GM12878 (cell line): ENCODE measurements at regions not wholly inside any gene's neighbourhood (a gene's known extent, or its start where the extent isn't known, plus 50 kb on each side); places are given as distances from the start of the nearest gene placed in this dataset.

ENCODE experiments used
- ATAC-seq: fragments of 200-7000 bp; cut with Tn5 transposase; 3 replicates; pipeline ENCODE4 v1.9.1; 2020; ENCODE audit warnings: mild to moderate bottlenecking, moderate library complexity
- BruUV-seq: library from RNA; stranded (reverse); fragments of 400-500 nt; replicated peaks from 2 replicates; lab custom pipeline; 2021; lab: Mats Ljungman, UMichigan
- CTCF ChIA-PET: fragments of 300-600 bp; sonication (Branson Sonifier 250); formaldehyde crosslinking; extraction: SDS; loops from one replicate; lab custom pipeline; 2021; ENCODE audit warnings: inconsistent platforms; lab: Yijun Ruan, JAX
- POLR2A ChIA-PET: fragments of 350-600 bp; formaldehyde crosslinking; extraction: SDS; loops from one replicate; lab custom pipeline; 2021; ENCODE audit warnings: inconsistent platforms; lab: Charles Lee
- RAD21 ChIA-PET: fragments of 300-600 bp; sonication (Branson Sonifier 250); formaldehyde crosslinking; loops from one replicate; lab custom pipeline; 2023; ENCODE audit warnings: antibody characterized with exemption; ENCODE audit not compliant: unreplicated experiment; lab: Charles Lee
- SMC1A ChIA-PET: fragments of 300-600 bp; sonication (Branson Sonifier 250); formaldehyde crosslinking; loops from one replicate; lab custom pipeline; 2023; ENCODE audit not compliant: unreplicated experiment, uncharacterized antibody; lab: Charles Lee
- DNase-seq: peaks from one replicate; pipeline ENCODE4 v3.0.0-alpha.2; 2011; ENCODE audit warnings: low read depth, low spot score
- FAIRE-seq: peaks from 3 replicates; lab custom pipeline; 2011; peaks lifted over from hg19 to GRCh38; lab: Jason Lieb, UNC
- H2AFZ ChIP-seq: 2 replicates; pipeline ENCODE4 v1.6.0; 2011; ENCODE audit warnings: low read depth, low read length, control low read depth; ENCODE audit not compliant: control insufficient read depth
- H3K27ac ChIP-seq: 2 replicates; pipeline ENCODE4 v1.5.1; 2011; ENCODE audit warnings: control low read depth; ENCODE audit not compliant: control insufficient read depth, insufficient read depth
- H3K27me3 ChIP-seq, 2 experiments: replicated peaks in 1 of 2; 2 replicates each; pipeline versions ENCODE4 v1.6.0 to v1.6.1; 2011; ENCODE audit warnings: low read length in 1 of 2; ENCODE audit not compliant: control insufficient read depth in 2 of 2, insufficient read depth in 2 of 2
- H3K36me3 ChIP-seq, 2 experiments: 2 replicates each; pipeline ENCODE4 v1.5.1; 2011; ENCODE audit warnings: low read length in 1 of 2; ENCODE audit not compliant: control insufficient read depth in 2 of 2, insufficient read depth in 2 of 2
- H3K4me1 ChIP-seq: 2 replicates; pipeline ENCODE4 v1.6.1; 2011; ENCODE audit warnings: mild to moderate bottlenecking, low read length, moderate library complexity, mixed read lengths; ENCODE audit not compliant: control insufficient read depth, insufficient read depth
- H3K4me2 ChIP-seq: 2 replicates; pipeline ENCODE4 v1.6.0; 2011; ENCODE audit warnings: control low read depth; ENCODE audit not compliant: control insufficient read depth, insufficient read depth
- H3K4me3 ChIP-seq: fragments of 200-600 bp; sonication (generic); 2 replicates; pipeline ENCODE4 v1.5.1; 2016
- H3K79me2 ChIP-seq: 2 replicates; pipeline ENCODE4 v1.6.0; 2011; ENCODE audit warnings: low read length; ENCODE audit not compliant: control insufficient read depth, insufficient read depth
- H3K9ac ChIP-seq: 2 replicates; pipeline ENCODE4 v1.8.0; 2011; ENCODE audit warnings: low read length, control low read depth, mixed read lengths; ENCODE audit not compliant: control insufficient read depth, insufficient read depth
- H3K9me3 ChIP-seq: replicated peaks from 3 replicates; pipeline ENCODE4 v1.5.1; 2011; ENCODE audit warnings: mild to moderate bottlenecking, low read length; ENCODE audit not compliant: control insufficient read depth, insufficient read depth
- H4K20me1 ChIP-seq: 2 replicates; pipeline ENCODE4 v1.6.0; 2011; ENCODE audit not compliant: control insufficient read depth, insufficient read depth
- BCL11A ChIP-seq: IDR thresholded peaks from 2 replicates; pipeline ENCODE4 v1.6.1; 2011; ENCODE audit warnings: low read depth, low read length
- CBFB ChIP-seq: IDR thresholded peaks from 2 replicates; pipeline ENCODE4 v1.6.1; 2016; ENCODE audit warnings: antibody characterized with exemption, low read depth
- EED ChIP-seq: sonication (generic); IDR thresholded peaks from 2 replicates; pipeline ENCODE4 v1.6.1; 2016; ENCODE audit warnings: antibody characterized with exemption, low read depth
- EGR1 ChIP-seq, 2 experiments: IDR thresholded peaks; 1 replicate in 1 of 2; 2 replicates in 1 of 2; pipeline ENCODE4 v1.6.1; 2011 to 2012; ENCODE audit warnings: low read depth in 2 of 2, low read length in 2 of 2, borderline replicate concordance in 1 of 2, mild to moderate bottlenecking in 1 of 2, moderate library complexity in 1 of 2
- HCFC1 ChIP-seq: fragments of 150-350 bp; IDR thresholded peaks from 2 replicates; pipeline ENCODE4 v1.6.1; 2014; ENCODE audit warnings: low read length
- PAX8 ChIP-seq: fragments of 450-650 bp; IDR thresholded peaks from 2 replicates; pipeline ENCODE4 v1.6.1; 2017; ENCODE audit warnings: mild to moderate bottlenecking, moderate library complexity
- SIX5 ChIP-seq: IDR thresholded peaks from 2 replicates; pipeline ENCODE4 v1.6.1; 2011; ENCODE audit warnings: mild to moderate bottlenecking, low read depth, low read length, moderate library complexity; ENCODE audit not compliant: severe bottlenecking
- SREBF2 ChIP-seq: IDR thresholded peaks from 2 replicates; pipeline ENCODE4 v1.6.1; 2012; ENCODE audit warnings: mild to moderate bottlenecking, low read length
- ZBED1 ChIP-seq: IDR thresholded peaks from 2 replicates; pipeline ENCODE4 v1.6.1; 2016; ENCODE audit warnings: borderline replicate concordance
- ZNF24 ChIP-seq: fragments of 450-650 bp; IDR thresholded peaks from 2 replicates; pipeline ENCODE4 v1.6.1; 2017; ENCODE audit warnings: antibody characterized with exemption, mild to moderate bottlenecking
- WGBS: methylation state at CpG from one replicate; pipeline ENCODE4 v1.1.6; 2016; ENCODE audit warnings: low lambda C conversion rate; ENCODE audit not compliant: insufficient replicate concordance, insufficient coverage; ENCODE audit errors: missing lambda C conversion rate; 5-methylcytosine and 5-hydroxymethylcytosine counted together
- in situ Hi-C: fragments of 300-500 bp; cut with MboI; formaldehyde crosslinking; loops from 9 replicates; pipeline ENCODE4 v1.14.3; 2018; ENCODE audit warnings: mixed read lengths
- intact Hi-C: fragments of 100-400 bp; cut with micrococcal nuclease; formaldehyde crosslinking; loops from one replicate; pipeline ENCODE4 v1.14.2; 2022; ENCODE audit not compliant: unreplicated experiment
- TF ChIP-seq, protein P1 (sequence below): fragments of 450-650 bp; IDR thresholded peaks from 2 replicates; pipeline ENCODE4 v1.6.1; 2017; ENCODE audit warnings: mild to moderate bottlenecking

DNA sequence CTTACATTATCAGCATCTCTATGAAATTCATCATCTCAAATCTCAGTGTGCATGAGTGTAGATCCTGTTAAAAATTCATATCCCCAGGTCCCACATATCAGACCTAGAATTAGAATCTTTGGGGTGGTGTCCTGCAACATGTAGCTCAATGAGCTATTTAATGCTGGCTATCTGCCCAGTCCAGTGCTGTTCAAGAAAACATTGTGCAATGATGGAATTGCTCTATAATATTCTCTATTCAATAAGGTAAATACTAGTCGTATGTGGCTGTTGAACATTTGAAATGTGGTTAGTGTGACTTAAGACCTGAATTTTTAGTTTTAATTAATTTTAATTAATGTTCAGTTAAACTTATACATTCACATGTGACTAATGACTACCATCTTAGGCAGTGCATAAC, 127.4 kb downstream of the NOL4 start:
- DNase-seq (no peak), FAIRE-seq (no peak), ATAC-seq (no peak)
- ChIA-PET RAD21 (no interaction called here), SMC1A (no interaction called here), CTCF (no interaction called here), POLR2A (interaction anchor here (0.8 kb wide), 1 partner anchor 128 kb away, joined by 3 read pairs; no protein-coding TSS in a partner anchor)
- H3K4me2 ChIP-seq, result no peak overlapping the region
- H3K4me1 ChIP-seq, result no peaks in the 10 kb centered on the region
- BruUV-seq, result no TSS peak
- H3K4me3 ChIP-seq, result no peak overlapping the region
- no peak overlapping the region for H2AFZ ChIP-seq
- H3K27me3 ChIP-seq, result no peaks in the 10 kb centered on the region
- intact Hi-C loops, result no loop called here
- WGBS, result 5% methylated on average over 1 of the region's 1 CpG
- H3K9ac ChIP-seq, result no peak overlapping the region
- H4K20me1 ChIP-seq, result no peaks in the 10 kb centered on the region
- no peaks in the 10 kb centered on the region for H3K79me2 ChIP-seq
- in situ Hi-C loops, result no loop called here
- no peaks in the 10 kb centered on the region for H3K9me3 ChIP-seq
- H3K27ac ChIP-seq, result no peak overlapping the region
- TF ChIP-seq ZNF24, result no peak
- no peak for TF ChIP-seq SIX5
- TF ChIP-seq, protein P1, sequence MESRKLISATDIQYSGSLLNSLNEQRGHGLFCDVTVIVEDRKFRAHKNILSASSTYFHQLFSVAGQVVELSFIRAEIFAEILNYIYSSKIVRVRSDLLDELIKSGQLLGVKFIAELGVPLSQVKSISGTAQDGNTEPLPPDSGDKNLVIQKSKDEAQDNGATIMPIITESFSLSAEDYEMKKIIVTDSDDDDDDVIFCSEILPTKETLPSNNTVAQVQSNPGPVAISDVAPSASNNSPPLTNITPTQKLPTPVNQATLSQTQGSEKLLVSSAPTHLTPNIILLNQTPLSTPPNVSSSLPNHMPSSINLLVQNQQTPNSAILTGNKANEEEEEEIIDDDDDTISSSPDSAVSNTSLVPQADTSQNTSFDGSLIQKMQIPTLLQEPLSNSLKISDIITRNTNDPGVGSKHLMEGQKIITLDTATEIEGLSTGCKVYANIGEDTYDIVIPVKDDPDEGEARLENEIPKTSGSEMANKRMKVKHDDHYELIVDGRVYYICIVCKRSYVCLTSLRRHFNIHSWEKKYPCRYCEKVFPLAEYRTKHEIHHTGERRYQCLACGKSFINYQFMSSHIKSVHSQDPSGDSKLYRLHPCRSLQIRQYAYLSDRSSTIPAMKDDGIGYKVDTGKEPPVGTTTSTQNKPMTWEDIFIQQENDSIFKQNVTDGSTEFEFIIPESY, result no peak
- TF ChIP-seq CBFB, result no peak
- no peak for TF ChIP-seq BCL11A
- TF ChIP-seq PAX8, result no peak
- TF ChIP-seq SREBF2, result no peak
- no peak for TF ChIP-seq EGR1 (IDR thresholded peaks at IDR 0.05; ENCODE audit: borderline replicate concordance in 1 of 2, low read depth in 2 of 2, low read length in 2 of 2)
- no peak for TF ChIP-seq EED
- TF ChIP-seq HCFC1, result no peak
- no peak for TF ChIP-seq ZBED1
- H3K36me3 ChIP-seq, result no peaks in the 10 kb centered on the region
